HG03469 (cell line): ENCODE measurements at regions not wholly inside any gene's neighbourhood (a gene's known extent, or its start where the extent isn't known, plus 50 kb on each side); places are given as distances from the start of the nearest gene placed in this dataset.
"Not testable (repeated sequence)": the region's sequence is repeated elsewhere in the genome, so short reads cannot be mapped to it uniquely, and the experiment has no call there.

Experiments used
- ATAC-seq: cut with Tn5 transposase; IDR thresholded peaks from one replicate; pipeline ENCODE4 v1.9.1; 2021; ENCODE audit warnings: mild to moderate bottlenecking, moderate library complexity, moderate number of reproducible peaks; ENCODE audit not compliant: unreplicated experiment

DNA sequence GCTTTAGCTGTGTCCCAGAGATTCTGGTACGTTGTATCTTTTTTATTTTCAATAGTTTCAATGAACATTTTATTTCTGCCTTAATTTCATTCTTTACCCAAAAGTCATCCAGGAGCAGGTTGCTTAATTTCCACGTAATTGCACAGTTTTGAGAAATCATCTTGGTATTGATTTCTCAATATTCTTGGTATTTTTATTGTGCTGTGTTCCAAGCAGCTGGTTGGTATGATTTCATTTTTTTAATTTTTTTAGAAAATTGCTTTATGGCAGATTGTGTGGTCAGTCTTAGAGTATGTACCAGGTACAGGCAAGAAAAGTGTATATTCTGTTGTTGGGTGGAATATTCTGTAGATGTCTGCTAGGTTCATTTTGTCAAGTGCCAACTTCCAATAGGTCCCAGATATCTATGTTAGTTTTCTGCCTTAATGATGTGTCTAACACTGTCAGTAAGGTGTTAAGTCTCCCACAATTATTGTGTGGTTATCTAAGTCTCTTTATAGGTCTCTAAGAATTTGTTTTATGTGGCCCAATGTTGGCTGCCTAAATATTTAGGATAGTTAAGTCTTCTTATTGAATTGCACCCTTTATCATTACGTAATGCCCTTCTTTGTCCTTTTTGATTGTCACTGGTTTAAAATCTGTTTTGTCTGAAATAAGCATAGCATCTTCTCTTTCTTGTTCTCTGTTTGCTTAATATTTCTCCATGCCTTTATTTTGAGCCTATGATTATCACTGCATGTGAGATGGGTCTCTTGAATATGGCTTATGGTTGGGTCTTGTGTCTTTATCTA lies 366.9 kb upstream of the IRAK1BP1 start:
- ATAC-seq = no peak

DNA sequence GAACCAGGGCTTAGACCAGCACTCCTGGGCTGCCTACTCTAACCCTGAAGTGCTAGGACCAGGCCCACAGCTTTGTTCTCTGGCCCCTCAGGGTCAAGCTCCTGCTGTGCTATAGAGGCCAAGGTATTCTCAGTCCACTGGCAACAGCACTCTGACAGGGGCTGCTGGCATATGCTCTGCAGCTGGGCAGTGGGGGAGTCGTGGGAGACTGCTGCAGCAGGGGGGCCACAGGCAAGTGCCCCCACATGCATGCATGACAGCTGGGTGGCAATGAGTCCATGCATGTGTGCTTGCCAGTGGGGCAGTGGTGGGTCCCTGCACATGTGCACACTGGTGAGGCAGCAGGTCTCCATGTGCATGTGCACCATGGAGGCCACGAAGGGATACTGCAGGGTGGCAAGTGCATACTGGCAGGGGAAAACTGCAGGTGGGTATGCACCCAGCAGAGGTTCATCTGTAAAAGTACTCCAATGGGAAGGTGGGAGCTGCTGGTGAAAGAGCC lies 364.9 kb upstream of the IRAK1BP1 start:
- no peak for ATAC-seq

DNA sequence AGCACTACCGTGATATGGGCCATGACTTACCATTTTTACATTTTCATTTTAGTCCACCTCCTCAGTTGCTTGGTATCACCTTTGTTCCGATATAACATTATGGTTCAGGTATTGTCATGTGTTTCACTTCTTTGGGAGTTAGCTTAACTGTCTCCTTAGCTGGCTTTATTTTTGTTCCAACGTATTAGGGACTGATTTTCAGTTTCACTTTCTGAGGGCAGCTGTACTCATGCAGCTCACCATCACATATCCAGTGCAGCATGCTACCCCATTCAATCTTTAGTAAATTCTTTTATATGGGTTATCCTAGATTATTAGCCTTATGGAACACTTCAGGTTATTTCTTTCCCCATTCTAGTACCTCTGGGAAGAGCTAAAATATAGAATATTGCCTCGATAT lies 362.2 kb upstream of the IRAK1BP1 start:
- no peak for ATAC-seq

DNA sequence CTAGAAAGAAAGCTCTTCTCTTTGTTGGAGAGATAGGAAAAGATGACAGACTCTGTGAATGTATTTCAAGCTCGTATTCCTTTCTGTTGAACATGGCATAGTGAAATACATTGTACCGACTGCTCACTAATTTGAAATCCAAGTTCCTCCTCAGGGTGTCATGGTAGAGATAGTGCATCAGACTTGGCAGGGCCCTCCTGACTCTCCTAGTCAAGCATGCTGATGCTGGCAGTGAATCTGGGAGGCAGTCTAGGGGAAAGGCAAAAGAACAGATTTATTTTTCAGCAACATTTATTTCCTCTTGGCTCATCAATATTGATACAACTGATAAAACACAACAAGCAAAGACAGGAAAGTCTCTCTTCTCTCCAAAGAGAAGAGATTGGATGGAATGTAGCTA lies 356.3 kb upstream of the IRAK1BP1 start:
- ATAC-seq = no peak

DNA sequence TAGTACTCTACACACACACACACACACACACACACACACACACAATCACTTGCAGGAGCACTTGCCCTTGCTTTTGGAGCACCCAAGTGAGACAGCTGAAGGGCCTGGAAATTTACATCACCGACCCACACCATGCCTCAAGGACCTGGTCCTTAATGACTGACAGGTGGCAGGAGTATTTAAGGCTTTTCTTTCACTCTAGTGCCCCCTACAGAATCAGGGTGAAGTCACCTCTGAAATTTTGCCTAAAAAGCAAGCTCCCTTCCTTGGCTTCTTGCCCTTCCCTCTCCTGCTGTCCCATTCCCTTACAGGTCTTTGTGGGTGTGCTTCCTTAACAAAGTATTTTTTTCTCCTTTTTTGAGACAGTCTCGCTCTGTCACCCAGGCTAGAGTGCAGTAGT lies 353.5 kb upstream of the IRAK1BP1 start:
- ATAC-seq = no peak

DNA sequence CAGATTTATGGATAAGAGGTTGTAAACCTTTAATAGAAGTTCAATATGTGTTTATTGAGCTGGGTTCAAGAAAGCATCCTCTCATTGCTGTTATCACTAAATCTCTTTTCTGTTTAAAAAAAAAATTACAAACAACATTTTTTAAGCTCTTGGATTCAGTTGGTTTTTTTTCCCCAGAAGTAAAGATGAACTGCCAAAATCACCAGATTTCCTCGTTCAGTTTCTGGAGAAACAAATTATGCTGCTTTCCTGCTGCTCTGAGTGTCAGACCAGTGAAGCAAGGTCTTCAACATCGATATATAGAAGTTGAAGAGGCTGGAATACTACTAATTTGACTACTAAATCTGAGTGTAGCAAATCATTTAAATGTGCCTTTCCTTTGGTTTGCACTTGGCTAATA lies 352.1 kb upstream of the IRAK1BP1 start:
- no peak for ATAC-seq

DNA sequence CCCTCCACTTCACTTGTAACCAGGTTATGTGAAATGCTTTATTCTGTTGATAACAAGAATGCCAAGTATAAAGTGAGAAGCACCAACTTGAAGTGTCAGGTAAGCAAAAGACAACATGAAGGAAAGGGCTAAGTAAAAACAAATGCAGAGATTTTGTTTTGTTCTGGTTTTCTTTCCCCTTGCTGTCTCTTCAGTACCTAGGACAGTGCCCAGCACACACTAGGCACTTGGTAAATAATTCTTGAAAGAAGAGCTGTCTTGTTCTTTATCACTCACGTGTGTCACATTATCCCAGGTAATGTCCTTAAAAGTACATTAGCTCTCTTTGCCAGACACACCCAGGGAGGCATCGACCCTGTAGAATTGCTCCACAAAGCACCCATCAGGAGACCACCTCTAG lies 350.0 kb upstream of the IRAK1BP1 start:
- no peak for ATAC-seq

DNA sequence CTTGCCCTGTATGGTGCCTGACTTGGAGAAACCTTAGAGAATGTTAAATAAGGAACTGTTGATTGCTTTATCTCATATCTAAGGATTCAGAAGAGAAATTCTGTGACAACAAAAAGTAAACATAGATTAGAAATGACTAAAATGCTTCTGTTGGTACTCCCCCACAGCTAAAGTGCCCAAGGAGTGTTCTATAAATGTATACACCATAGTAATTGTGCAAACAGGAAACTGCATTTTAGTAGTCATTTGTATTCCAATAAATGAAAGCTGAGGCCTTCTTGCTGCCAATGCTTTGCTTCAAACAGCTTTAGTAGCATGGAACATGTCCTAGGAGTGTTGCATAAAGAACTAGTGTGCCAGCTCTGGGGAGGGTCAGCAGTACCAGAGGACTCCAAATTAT lies 343.7 kb upstream of the IRAK1BP1 start:
- no peak for ATAC-seq

DNA sequence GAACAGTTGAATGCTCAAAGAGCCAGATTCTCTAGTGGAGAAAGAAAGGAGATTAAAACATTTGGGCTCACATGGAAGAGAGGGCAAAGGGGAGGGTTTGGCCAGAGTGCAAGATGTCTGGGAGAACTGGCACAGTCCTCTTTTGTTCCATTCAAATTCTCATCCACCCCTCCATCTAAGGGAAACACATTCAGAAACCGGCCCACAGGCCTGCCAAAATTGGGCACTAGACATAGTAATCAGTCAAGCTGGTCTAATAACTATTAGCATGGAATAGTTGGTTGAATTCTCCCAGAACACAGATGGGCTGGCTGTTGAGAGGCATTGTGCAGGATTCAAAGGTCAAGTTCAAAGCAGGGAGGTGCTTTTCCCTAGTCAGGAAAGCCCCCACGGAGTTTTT lies 341.4 kb upstream of the IRAK1BP1 start:
- ATAC-seq = no peak

DNA sequence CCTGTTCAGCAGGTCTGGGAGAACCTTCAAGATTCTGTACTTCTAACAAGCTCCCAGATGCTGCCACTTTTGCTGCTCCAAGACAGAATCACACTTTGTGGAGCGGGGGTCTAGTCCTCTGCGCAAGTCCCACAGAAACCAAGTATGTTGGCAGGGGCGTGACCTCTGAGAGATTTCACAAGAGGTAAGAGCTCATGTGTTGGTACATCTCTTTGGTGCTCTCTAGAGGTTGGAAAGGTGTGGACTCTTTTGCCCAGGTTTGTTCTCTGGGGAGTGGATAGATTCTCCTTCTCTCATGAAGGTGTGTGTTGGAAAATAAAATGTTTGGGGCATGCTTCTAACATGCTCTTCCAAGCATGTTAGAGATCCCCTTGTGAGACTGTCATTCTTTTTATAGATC lies 340.9 kb upstream of the IRAK1BP1 start:
- no peak for ATAC-seq

DNA sequence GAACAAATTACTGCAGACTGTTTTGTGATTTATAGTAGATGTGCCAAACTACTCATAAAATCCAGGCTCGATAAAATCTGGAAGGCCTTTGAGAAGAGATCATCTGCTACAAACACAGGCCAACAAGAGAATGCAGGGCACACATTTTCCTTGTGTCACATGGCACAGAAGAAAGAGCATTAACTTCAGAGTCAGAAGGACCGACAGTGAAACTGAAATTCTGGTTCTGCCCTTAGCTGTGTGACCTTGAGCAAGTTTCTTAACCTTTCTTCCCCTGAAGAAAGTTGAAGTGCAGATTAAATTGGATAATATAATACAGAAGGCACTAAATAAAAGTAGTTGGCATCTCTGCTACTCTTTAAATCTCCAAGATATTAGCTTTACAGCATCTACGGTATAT lies 338.4 kb upstream of the IRAK1BP1 start:
- ATAC-seq = no peak

DNA sequence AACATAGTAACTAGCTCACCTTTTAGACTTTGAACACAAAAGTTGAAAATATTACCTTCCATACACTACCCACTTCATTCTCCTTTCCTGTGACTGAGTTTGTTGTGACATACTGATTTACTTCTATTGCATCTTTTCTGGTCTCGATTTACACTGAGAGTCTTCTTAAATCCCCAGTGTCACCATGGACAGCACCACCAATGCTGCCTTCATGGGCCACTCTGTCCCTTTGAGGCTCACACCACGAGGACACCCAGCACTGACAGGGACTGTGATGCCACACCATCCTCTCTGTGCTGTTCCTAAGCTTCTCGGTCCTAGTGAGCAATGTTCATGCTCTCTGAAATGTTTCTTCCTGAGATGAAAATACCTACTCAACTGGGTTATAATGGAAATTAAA lies 337.1 kb upstream of the IRAK1BP1 start:
- no peak for ATAC-seq

DNA sequence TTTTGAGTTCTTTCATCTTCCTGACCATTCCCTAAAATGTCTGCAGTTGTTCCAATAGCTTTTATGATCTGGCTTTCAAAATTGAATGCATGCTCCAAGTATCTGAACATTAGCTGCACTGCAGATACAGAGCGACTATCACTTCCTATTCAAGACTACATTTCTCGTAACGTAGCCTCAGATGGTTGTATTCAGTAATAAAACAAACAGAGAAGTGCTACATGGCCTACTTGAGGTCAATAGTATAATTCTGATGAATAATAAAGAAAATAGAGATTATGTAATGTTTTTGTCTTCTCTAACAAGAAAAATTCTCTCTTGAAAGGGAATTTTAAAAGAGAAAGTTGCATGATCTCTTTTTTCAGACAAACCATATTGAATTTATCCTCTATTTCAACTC lies 333.9 kb upstream of the IRAK1BP1 start:
- ATAC-seq = no peak

DNA sequence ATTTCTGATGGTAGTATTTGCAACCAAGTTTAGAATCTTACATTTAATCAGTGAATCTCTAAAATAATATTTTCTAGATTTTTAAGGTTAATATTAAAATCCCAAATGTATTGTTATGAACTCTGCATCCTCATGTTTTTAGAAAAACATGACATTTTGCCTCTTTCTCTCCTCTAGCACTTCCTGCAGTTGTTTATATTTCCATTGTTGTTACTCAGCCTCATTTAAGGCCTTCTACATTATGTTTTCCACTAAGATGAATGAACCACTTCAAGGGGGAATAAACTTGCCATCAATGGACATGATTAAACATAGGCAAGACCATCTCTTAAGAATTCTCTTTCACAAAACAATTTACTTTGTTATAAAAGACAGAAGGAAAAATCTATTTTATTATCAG lies 333.5 kb upstream of the IRAK1BP1 start:
- no peak for ATAC-seq

DNA sequence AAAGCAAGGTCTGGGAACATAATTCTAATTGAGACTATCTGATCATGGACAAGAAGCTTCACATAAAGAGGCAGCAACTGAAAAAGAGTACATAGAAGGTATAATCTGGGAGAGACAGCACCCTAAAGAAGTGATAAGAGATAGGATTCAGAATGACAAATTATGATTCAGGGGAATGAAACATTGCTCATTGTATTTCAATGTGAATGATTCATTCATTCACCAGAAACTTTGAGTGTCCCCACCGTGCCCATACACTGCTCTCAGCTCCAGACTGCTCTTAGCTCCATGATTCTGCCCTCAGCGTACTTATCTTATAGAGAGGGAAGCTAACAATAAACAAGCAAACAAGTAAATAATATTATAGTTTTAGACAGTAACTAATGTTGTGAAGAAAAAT lies 329.3 kb upstream of the IRAK1BP1 start:
- no peak for ATAC-seq

DNA sequence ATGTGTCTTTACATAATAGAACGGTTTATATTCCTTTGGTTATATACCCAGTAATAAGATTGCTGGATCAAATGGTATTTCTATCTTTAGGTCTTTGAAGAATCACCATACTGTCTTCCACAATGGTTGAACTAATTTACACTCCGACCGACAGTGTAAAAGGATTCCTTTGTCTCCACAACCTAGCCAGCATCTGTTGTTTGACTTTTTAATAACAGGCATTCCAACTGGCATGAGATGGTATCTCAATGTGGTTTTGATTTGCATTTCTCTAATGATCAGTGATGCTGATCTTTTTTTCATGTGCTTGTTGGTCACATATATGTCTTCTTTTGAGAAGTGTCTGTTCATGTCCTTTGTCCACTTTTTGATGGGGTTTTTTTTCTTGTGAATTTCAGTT lies 319.7 kb upstream of the IRAK1BP1 start:
- ATAC-seq = not testable (repeated sequence)

DNA sequence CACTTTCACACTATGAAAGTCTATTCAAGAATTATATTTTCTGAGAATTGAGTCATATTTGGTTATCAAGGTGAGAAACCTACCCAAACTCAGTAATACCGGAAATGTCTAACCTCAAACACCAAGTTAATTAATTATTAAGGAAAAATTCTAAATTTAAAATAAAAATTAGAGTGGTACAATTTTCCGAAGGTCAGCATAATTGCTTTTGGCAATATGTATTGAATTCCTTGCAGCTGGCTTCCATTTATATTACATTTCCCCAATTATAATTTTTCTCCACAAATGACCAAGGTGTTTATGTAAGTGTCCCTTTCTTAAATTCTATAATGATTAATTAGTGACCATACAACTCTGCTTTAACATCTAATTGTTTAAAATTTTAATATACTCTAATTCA lies 316.0 kb upstream of the IRAK1BP1 start:
- no peak for ATAC-seq

DNA sequence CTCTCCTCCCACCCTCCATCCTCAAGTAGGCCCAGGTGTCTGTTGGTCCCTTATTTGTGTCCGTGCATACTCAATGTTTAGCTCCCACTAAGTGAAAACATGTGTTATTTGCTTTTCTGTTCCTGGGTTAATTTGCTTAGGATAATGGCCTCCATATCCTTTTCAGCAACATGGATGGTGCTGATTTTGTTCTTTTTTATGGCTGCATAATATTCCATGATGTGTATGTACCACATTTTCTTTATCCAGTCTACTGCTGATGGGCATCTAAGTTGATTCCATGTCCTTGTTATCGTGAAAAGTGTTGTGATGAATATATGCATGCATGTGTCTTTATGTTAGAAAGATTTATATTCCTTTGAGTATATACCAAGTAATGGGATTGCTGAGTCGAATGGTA lies 314.9 kb upstream of the IRAK1BP1 start:
- no peak for ATAC-seq

DNA sequence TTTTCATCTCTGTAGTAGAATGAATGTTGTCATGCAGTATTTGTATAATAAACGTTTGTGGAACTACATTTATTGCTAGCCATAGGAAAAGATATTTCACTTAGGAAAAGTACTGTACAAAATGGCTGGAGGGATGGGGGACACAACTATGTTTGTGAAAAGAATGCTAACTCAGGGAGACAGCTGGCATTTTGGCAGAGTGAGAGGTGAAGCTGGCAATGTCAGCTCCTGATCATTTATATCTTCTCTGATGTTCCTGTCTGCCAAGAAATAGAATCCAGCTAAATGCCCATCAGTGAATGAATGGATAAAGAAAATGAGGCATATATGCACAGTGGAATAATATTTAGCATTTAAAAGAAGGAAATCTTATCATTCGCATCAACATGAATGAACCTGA lies 313.0 kb upstream of the IRAK1BP1 start:
- ATAC-seq = no peak

DNA sequence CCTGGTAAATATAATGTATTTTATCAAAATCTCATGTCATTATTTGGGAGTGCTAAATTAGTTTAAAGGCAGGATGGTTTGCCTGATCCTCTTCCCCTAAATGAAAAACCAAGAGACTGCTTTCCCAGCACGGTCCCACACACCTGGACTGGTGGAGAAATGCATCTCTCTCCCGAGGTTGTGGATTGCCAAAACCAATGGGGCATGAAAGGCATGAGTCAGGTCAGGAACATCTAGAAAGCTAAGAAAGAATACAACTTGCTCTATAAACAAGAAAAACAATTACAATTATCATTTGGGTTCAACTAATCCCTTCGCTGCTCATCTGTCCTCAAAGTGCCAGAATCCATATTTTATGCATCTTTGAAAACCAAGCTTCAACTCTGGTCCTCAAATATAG lies 308.3 kb upstream of the IRAK1BP1 start:
- ATAC-seq = no peak

DNA sequence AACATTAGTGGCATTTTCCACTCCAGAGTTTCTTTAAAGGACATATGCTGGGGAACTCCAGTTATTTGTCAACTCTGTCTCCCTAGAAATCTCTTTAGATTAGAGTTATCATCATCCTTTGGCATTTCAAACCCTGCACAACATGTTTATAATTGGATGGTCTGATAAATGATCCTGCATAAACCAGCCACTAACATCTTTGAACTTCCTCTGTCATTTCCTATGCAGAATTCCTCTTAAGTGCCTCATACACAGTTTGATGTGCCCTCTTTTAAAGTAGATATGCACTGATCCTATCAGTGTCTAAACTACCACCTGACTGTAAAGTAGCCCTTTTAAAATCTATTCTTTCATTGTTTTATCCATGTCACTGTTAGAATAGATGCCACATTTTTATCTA lies 306.3 kb upstream of the IRAK1BP1 start:
- ATAC-seq = no peak

DNA sequence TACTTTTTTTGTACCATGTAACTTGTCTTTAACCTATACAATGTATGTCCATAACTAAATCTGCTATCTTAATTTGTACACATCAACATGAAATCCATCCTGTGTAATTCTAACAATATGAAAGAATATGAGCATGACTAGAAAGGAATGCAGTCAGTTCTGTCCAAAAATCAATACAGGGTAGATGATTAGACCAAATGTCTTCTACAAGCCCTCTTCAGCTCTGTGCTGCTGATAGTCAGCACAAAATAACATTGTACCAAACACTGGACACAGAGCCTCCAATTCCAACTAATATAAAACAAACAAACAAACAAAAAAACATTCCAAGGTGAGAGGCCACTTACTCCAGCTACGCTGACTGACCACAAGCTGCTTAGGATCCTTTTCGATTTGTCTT lies 301.4 kb upstream of the IRAK1BP1 start:
- no peak for ATAC-seq

DNA sequence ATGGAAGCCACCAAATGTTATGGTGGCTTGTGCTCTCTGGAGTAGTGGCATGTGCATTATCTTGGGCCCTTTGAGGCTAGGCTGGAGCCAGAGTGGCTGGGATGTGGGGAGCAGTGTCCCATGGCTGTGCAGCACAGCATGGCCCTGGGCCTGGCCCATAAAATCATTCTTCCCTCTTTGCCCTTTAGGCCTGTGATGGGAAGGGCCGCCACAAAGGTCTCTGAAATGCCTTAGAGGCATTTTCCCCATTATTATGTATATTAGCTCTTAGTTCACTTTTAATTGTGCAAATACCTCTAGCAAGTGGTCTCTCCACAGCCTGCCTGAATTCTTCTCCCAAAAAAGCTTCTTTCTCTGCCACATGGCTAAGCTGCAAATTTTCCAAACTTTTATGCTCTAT lies 297.3 kb upstream of the IRAK1BP1 start:
- ATAC-seq = no peak
